Stimulated activated CD4-positive, alpha-beta T cell treated with anti-CD3 and anti-CD28 coated beads, Interleukin-1b, Interleukin-23, amount 100 ng/mL, for 48 hours (primary cell): ENCODE measurements at regions not wholly inside any gene's neighbourhood (a gene's known extent, or its start where the extent isn't known, plus 50 kb on each side); places are given as distances from the start of the nearest gene placed in this dataset.
"Not testable (repeated sequence)": the region's sequence is repeated elsewhere in the genome, so short reads cannot be mapped to it uniquely, and the experiment has no call there.

Experiments
- DNase-seq: peaks from one replicate; pipeline ENCODE4 v3.0.0-alpha.2; 2020

DNA sequence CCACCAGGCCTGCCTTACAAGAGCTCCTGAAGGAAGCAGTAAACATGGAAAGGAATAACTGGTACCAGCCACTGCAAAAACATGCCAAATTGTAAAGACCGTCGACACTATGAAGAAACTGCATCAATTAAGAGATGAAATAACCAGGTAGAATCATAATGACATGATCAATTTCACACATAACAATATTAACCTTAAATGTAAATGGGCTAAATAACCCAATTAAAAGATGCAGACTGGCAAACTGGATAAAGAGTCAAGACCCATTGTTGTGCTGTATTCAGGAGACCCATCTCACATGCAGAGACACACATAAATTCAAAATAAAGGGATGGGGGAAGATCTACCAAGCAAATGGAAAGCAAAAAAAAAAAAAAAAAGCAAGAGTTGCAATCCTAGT is 179.0 kb upstream of the ETV3 start:
- DNase-seq, result not testable (repeated sequence)

DNA sequence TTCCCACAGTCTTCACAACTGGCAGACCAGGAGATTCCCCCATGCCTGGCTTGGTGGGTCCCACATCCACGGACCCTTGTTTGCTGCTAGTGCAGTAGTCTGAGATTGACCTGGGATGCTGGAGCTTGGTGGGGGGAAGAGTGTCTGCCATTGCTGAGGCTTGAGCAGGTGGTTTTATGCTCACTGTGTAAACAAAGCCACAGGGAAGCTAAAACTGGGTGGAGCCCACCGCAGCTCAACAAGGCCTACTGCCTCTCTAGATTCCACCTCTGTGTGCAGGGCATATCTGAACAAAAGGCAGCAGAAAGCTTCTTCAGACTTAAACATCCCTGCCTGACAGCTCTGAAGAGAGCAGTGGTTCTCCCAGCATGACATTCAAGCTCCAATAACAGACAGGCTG is 177.3 kb upstream of the ETV3 start:
- no peak for DNase-seq

DNA sequence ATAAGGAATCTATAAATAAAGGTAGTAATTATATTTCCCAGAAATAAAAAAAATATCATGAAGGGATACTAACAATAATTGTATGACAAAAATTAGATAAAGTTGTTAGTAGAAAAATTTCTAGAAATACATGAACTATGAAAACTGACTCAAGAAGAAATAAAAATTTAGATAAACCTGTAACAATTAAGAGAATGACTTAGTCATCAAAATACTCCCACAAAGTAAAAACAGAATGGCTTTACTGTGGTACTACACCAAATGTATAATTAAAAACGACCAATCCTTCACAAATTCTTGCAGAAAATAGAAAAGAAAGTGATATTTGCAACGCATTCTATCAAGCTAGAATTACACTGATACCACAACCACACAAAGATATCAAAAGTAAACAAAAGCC is 176.2 kb upstream of the ETV3 start:
- no peak for DNase-seq

DNA sequence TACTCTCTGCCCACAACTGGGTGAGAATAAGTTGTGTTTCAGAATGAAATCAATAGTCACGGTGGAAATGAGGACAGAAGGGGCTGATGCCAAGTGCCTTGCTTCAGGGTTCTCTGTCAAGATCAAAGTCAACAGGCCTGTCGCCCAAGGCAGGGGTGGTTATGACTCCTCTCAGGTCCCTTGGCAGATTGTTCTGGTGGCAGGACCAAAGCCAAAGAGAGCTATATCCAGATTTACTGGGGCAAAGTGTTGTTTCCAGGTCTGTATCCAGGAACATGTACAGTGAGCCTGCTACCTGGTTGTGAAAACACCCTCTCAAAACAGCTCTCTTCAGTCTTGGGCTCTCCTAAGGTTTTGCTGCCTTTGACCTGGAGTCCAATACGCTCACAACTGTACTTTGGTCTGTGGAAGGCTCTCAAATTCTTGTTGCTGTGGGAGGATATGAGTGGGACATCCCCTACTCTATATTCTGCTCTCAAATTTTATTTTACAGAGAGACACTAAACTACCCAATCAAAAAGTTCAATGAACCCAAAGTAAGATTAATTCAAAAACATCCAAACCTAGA is 175.1 kb upstream of the ETV3 start:
- DNase-seq, result no peak

DNA sequence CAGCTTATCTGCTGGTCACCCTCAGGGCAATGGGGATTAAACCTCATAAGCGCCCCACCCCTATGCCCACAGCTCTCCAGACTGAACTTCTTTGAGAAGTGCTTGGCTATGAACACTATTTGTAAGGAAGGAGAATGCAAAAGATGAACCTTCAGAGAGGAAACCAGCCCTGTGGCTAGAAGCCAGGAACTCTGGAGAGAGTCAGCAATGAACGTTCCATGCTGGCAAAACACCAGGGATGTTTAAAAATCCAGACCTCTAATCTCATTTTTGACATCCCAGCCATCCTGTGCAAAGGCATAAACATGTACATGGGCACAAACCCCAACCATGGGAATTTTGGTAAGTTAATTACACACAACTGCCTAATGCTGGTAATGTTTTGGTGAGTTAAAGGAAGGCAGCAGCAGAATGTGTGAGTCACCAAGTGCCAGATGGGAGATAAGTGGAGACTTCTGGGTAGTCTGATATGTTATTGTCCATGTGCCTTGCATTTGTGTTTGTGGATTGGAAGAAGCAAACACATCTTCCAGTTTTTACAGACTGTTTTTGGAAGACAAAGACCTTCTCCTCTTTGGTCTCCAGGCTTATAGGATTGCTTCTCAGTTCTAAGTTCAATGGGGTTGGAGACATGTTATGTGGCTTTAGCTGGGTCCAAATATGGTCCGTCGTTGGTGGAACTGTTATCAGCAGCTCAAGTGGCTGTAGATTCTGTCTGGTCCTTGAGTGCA is 174.1 kb upstream of the ETV3 start:
- no peak for DNase-seq

DNA sequence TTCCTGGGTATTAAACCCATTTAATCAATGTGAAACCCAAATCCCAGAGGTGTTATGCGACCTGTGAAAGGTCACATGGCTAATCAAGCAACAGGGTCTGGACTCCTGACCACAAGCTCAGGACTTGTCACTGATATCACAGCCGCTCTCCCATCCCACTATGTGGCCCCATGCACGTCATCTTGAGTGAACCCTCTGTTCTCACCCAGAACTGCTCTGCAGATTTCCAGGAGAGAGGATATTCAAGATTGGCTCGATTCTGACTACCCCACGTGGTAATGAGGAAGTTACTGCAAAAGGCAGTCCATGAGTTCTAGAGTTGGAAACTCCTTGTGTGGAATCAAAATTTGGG is 173.5 kb upstream of the ETV3 start:
- DNase-seq, result no peak

DNA sequence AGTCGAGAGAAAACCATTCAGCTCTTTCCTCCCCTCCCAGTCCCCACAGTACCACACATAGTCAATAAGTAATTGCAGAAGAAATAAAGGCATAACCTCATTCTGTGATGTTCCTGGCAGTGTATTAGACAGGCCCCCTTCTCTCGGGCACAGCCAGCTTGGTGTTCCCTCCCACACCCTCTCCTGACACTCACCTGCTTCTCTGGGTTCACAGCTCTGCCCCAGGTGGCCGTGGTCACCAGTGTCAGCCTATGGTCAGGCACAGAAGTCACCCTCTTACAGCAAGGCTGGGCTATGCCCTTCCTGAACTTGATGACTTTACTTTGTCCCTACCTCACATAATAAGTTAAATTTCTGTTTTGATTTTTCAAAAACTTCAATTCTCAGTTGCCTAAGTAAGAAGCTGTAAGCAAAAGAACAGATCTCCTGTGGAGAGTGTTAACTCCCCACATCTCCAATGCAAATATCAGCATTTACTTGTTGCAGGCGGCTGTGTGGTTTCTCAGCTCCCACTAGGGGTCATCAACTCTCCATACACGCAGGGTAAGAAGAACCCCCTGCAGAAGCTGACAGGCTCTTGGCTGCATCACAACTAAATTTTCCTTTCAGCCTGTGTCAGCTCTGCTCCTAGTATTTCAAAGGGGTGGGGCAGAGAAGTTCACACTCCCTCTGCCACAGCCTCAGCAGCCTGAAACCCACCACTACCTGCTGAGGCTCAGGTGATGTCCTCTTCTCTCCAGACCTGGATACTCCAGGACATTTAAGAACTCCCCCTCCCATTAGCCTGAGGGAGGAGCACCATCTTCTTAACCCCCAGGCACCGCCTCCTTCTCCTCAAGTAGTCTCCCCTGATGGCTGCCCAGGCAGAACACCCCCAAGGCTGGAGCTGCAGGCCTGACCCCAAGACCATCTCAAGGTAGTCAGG is 172.9 kb upstream of the ETV3 start:
- DNase-seq, result not testable (repeated sequence)

DNA sequence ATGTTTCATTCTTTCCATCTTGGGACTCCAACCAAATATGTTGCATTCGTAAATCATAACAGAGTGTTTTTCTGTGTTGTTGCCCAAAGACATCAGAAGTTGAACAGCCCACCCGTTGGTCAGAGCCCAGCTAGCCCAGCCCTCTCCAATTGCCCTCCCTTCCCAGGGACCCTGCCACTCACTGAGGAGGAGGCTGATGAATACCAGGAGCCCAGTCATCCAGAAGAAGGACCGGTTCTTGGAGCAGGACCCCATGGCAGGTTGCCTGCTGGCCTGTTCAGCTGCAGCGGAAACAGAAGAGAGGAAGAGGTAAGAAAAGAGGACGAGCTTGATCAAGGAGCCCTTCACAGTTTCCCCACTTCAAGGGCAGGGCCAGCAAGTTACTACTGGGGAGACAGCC is 172.2 kb upstream of the ETV3 start:
- DNase-seq, result no peak

DNA sequence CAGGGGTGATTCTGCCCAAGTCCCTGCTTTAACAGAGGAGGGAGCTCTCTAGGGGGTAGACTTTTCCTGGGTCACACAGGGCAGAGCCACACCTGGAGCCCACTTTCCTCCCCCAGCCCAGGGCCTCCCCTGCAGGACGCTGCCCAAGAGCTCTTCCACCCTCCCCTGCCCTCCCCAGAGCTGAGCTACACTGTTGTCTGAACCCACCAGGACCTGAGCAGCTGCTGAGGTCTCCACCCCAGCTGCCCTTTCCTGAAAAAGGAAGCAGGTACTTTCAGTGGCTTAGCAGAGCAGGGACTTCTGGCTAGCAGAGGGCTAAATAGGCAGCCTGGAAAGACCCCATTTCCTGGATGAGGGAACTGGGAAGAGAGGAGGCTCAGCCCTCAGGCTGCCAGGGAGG is 169.3 kb upstream of the ETV3 start:
- no peak for DNase-seq

DNA sequence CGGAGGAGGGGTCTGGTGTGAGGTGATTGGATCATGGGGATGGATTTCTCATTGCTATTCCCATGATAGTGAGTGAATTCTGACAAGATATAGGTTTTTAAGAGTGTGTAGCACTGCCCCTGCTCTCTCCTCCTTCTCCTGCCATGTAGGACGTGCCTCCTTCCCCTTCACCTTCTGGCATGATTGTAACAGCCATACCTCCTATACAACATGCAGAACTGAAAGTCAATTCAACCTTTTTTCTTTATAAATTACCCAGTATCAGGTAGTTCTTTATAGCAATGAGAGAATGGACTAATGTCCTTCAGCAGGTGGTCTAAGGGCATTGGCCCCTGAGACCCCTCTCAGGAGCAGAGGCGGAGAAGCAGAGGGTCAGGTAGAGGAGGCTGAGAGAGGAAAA is 168.7 kb upstream of the ETV3 start:
- DNase-seq, result no peak

DNA sequence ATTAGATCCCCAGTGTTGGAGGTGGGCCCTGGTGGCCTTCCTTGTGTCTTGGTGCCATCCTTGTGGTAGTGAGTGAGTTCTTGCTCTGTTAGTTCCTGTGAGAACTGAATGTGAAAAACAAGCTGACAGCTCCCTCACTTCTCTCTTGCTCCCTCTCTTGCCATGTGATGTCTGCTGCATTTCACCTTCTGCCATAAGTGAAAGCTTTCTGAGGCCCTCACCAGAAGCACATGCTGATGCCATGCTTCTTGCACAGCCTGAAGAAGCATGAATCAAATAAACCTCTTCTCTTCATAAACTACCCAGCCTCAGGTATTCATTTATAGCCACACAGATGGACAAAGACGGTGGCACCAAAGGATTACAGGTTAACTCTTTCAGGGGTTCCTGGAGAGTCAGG is 166.1 kb upstream of the ETV3 start:
- no peak for DNase-seq

DNA sequence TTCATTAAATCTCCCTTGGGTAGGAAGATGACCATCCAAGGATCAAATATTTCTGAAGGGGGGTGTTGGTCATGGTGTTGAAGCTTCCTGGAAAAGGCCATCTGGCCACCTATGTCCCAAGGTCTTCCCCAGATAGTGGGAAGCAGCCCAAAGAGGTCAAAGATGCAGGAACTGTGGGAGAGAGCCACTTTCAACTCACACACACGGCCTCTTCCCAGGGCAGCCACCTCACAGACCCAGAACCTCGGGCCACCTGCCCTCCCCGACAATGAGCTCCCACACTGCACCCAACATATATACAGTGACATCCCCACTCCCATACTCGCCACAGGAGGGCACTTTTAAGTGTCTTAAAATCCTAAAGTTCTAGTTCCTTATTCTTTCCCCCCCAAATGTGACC is 164.5 kb upstream of the ETV3 start:
- DNase-seq, result no peak

DNA sequence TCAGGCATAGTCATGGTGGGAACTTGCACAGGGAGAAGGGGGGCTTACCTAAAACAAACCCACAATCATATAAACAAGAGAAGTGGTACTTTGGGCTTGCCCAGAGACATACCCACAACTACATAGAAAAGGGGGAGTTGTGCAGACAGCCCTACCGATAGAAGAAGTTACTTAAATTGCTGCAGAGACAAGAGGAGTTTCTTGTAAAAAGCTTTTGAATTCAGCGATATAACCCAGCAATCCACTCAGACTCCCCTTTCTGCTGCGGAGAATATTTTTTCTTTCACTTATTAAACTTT is 164.0 kb upstream of the ETV3 start:
- DNase-seq, result no peak

DNA sequence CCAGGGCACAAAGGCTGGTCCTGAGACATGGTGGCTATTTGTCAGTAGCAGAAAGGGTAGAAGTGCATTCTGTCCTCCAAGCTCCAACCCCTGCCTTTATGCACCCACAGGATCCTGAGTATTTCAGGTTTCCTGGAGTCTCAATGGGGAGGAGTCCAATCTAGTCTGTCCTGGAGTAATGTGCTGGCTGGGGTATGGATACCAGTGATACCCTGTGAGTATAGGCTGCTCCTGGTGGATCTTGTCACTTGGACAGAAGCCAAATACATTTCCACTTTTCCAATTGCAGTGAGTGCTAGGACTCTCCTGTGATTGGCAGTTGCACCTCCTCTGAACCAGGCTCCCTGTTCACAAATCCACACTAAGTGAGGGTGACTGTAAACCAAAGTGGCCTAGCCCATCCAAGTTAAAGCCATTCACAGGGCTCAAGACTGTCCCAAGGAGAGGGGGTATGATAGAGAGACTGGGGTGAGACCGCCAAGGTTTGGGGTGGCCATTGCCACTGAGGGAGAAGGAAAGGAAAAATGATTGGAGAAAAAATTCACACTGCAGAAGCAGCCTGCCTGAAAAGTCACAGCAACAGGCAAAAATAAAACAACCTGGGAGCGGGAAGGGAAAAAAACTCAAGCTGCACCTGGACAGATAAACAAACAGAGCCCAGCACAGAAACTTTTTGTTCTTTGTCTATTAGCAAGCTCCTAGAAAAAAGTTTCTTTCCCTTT is 163.4 kb upstream of the ETV3 start:
- no peak for DNase-seq

DNA sequence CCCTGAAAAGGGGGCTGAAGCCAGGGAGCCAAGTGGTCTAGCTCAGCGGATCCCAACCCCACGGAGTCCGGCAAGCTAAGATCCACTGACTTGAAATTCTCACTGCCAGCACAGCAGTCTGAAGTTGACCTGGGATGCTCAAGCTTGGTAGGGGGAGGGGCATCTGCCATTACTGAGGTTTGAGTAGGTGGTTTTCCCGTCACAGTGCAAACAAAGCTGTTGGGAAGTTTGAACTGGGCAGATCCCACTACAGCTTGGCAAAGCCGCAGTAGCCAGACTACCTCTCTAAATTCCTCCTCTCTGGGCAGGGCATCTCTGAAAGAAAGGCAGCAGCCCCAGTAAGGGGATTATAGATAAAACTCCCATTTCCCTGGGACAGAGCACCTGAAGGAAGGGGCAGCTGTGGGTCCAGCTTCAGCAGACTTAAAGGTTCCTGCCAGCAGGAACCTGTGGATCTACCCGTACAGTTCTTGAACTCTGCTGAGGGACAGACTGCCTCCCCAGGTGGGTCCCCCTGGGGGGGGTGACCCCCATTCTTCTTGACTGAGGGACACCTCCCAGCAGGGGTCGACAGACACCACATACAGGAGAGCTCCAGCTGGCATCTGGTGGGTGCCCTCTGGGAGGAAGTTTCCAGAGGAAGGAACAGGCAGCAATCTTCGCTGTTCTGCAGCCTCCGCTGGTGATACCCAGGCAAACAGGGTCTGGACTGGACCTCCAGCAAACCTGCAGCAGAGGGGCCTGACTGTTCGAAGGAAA is 156.4 kb upstream of the ETV3 start:
- DNase-seq, result not testable (repeated sequence)

DNA sequence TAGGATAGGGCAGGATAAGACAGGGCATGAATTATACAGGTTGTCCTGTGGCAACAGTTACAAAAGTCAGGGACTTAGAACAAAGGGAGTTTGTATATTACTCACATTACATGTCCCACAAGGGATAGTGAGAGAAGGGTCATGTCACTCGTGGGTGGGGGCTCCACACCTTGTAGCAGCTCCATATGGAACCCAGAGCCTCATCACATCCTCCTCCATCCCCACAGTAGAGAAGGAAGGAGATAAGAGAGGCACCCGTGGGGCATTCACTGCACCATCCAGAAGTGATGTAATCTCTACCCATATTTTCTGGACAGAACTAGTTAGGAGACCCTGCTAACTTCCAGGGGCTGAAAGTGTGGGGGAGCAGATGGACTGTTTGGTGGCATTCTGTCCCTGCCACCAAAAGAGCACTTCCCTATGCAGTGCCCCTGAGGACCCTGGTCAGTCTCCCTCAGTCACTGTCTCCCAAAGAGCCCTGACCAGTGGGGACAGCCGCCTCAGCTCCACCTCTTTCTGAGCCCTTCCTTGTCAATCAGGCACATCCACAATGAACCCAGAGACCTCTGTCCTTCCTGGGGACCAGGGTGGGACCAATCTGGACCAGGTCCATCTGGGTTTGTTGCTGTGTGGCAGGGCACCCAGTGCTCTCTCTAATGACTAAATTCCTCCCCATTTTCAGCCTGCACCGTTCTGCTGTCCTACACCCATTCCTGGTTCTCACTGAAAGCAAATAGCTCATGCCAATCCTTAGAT is 154.8 kb upstream of the ETV3 start:
- DNase-seq, result no peak

DNA sequence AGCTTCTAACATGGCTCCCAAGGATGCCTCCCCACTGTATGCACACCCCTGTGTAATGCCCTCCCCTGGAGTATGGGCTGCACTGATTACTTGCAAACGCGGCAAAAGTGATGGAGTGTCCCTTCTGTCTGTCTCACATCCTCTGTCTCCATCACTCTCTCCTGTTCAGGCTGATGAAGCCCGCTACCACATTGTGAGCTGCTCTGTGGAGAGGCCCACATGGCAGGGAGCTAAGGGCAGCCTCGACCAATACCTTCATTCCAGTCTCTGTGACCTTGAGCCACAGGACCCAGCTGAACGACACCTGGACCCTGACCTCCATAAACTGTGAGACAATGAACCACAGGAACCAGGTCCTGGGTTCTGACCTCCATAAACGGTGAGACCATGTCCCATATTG is 154.1 kb upstream of the ETV3 start:
- DNase-seq, result no peak

DNA sequence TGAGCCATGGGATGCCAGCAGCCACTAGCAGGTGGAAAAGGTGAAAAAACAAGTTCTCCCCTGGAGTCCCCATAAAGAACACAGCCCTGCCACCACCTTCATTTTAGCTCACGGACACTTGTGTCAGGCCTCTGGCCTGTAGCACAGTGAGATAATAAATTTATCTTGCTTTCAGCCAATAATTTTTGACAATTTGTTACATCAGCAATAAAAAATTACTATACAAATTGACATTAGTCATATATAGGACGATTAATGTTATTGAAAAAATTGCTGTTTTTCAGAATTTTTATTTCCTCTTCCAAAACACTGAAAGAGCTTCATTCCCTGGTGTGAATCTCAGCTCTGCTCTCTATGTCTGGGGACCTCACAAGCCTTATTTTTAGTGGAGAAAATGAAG is 152.9 kb upstream of the ETV3 start:
- no peak for DNase-seq

DNA sequence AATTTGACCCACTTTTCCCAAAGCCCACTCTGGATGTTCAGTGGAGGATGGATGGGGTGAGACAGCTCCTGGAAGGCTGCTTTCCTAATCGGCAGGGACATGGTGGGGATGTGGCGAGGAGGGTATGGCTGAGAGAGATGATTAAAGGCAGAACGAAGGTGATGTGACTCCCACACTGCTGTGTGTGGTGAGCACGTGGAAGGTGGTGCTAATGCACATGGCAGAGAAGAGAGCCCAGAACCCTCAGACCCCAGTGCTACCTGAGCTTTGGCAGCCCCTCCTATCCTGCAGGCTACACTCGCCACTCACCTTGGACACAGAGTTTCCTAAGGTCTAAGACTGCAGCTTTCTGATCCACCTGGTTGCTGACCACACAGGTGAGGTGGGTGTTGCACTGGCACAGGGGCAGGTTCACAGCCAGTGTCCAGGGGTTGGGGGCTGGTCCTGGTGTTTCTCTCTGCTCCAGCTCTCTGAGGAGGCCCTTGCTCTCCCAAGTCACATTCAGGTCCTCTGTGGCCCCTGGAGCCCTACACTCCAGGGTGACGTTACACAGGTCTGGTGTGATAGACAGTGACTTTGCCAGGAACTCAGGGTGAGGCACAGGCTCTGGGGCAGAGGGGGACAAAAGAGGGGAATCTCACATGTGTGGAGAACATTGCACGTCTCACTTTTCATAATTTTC is 151.4 kb upstream of the ETV3 start:
- DNase-seq, result no peak

DNA sequence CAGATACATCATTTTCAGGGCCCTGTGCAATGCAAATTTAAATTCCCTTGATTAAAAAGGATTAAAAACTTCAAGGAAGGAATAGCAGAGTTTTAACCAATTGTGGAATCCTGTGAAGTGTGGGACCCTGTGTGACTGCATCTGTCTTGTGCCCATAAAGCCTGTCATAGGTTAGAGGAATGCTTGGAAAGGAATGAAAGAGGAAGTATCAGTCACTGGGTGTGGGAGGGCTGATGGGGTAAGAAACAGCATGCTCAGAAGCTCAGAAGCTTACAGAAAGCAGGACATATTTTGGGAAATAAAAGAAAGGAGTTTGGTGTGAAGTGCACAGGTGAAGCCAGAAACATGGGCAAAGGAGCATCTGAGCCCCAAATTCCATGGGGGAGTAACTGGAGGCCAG is 150.8 kb upstream of the ETV3 start:
- no peak for DNase-seq

DNA sequence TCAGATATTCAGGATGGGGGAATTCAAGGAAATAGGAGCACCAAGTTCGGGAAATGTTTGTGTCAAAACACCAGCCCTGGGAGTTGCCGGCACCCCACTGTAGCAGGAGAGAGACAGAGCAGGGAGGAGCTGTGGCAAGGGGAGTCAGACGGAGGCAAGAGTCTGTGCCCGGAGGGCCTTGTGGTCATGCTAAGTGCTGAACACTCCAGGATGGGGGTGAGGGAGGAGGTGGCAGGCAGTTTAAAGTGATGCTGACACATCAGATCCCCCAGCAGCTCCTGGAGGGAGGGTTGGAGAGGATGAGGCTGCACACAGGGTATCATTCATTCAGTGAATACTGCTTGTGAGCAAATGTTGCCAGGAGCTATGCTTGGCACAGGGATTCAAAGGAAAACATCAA is 150.3 kb upstream of the ETV3 start:
- no peak for DNase-seq

DNA sequence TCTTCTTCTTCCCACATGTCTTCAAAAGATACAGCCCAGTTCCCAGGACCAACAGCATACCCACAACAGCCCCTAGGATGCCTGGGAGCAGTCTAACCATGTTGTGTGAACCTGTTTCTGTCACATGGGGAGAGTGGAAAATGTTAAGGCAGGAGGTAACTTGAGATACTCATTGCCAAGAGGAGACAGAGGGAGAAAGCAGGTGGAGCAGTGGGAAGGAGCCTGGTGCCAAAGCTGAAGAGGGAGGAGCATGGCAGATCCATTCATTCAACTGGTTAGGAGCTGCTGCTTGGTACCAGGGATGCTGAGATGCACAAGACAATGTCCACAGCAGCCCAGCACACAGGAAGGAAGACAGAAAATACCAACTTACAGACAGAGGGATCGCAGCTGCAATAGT is 149.8 kb upstream of the ETV3 start:
- no peak for DNase-seq
